ENCODE measurements at regions not wholly inside any gene's neighbourhood (a gene's known extent, or its start where the extent isn't known, plus 50 kb on each side); places are given as distances from the start of the nearest gene placed in this dataset.
"Not testable (repeated sequence)": the region's sequence is repeated elsewhere in the genome, so short reads cannot be mapped to it uniquely, and the experiment has no call there.

DNA sequence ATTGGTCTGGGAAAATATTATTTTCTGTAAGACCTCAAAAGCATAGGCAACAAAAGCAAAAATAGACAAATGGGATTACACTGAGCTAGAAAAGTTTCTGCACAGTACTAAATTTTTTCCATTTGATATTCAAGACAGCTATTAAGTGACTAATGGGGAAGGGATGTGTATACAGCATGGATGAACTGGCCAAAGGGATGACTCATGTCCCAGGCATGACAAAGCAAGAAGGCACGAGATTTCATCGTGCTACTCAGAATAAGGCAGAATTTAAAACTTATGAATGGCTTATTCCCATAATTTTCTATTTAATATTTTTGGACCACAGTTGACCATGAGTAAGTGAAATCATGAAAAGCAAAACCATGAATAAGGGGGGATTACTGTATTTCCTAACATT, 1250.1 kb upstream of the GYPC start:
- Histone ChIP-seq H3K4me1 (no peaks in the 10 kb centered on the region), H3K4me3 (no peak overlapping the region), H3K36me3 (no peaks in the 10 kb centered on the region), H3K27me3 (no peaks in the 10 kb centered on the region), H3K27ac (no peak overlapping the region), H3K9me3 (no peaks in the 10 kb centered on the region)
- TF ChIP-seq, protein P1, sequence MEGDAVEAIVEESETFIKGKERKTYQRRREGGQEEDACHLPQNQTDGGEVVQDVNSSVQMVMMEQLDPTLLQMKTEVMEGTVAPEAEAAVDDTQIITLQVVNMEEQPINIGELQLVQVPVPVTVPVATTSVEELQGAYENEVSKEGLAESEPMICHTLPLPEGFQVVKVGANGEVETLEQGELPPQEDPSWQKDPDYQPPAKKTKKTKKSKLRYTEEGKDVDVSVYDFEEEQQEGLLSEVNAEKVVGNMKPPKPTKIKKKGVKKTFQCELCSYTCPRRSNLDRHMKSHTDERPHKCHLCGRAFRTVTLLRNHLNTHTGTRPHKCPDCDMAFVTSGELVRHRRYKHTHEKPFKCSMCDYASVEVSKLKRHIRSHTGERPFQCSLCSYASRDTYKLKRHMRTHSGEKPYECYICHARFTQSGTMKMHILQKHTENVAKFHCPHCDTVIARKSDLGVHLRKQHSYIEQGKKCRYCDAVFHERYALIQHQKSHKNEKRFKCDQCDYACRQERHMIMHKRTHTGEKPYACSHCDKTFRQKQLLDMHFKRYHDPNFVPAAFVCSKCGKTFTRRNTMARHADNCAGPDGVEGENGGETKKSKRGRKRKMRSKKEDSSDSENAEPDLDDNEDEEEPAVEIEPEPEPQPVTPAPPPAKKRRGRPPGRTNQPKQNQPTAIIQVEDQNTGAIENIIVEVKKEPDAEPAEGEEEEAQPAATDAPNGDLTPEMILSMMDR (IDR thresholded peaks at IDR 0.05) = no peak
- no peak for TF ChIP-seq POLR2A (IDR thresholded peaks at IDR 0.05)
- TF ChIP-seq POLR2AphosphoS5 (IDR thresholded peaks at IDR 0.05) = no peak
- intact Hi-C loops (cut with DNase I; ENCODE audit: low total_unique reads) = no loop called here
- no peak for DNase-seq (ENCODE audit: low spot score in 2 of 2)

DNA sequence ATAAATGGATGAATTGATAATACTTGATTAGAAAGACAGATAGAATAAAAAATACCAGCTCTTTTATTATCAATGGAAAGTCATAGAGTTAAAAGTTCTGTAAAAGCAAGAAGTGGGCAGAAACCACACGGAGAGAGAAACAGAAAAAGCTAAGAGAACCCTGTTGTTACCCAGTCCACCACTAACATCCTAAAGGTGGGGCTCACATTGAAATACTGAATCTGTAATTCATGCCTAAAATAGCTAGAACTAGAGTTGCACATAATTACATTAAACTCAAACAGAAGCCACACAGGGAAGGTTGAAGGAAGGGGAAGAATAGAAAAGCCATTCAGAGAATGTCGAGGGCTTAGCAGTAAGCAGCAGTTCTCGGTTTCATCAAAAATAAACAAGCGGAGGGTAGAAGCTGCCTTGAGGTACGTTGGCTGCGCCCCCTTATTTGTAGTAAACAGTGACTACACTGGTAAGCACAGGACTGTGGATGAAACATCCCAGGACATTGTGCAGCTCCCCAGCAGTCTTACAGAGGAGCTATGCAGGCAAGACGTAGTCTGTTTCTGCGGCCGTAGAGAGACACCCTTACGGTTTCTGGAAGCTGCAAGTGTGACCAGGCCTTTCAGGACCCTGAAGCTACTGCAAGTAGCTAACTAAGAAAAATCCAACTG, 1247.0 kb upstream of the GYPC start:
- H3K27me3 ChIP-seq = no peaks in the 10 kb centered on the region
- H3K27ac ChIP-seq = no peak overlapping the region
- TF ChIP-seq, protein P1 (IDR thresholded peaks at IDR 0.05) = no peak
- TF ChIP-seq POLR2AphosphoS5 (IDR thresholded peaks at IDR 0.05) (no peak), POLR2A (IDR thresholded peaks at IDR 0.05) (no peak)

DNA sequence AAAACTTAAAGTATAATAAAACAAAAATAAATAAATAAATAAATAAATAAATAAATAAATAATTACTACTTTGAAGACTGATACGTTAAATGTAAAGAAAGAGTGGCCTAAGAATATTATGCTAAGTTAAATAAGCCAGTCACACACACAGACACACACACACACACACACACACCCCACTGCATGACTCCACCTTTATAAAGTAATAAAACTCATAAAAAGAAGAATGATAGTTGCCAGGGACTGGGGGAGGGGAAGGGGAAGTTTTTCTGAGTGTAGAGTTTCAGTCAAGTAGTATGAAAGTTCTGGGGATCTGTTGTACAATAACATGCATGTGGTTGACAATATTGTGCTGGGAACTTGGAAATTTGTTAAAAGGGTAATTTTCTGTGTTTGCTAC, 1237.5 kb upstream of the GYPC start:
- Histone ChIP-seq H3K36me3 (no peaks in the 10 kb centered on the region), H3K9me3 (no peaks in the 10 kb centered on the region), H3K27me3 (no peaks in the 10 kb centered on the region), H3K4me3 (no peak overlapping the region), H3K4me1 (no peaks in the 10 kb centered on the region), H3K27ac (no peak overlapping the region)
- DNase-seq (ENCODE audit: low spot score in 2 of 2) = no peak
- TF ChIP-seq, protein P1 (IDR thresholded peaks at IDR 0.05) = no peak
- no peak for TF ChIP-seq POLR2AphosphoS5 (IDR thresholded peaks at IDR 0.05)
- no peak for TF ChIP-seq POLR2A (IDR thresholded peaks at IDR 0.05)
- intact Hi-C loops (cut with DNase I; ENCODE audit: low total_unique reads) = no loop called here

More for the DNA sequence above, 1247.0 kb upstream of the GYPC start:
- no peak for DNase-seq (ENCODE audit: low spot score in 2 of 2)
- Histone ChIP-seq H3K9me3 (no peaks in the 10 kb centered on the region), H3K4me3 (no peak overlapping the region), H3K4me1 (no peaks in the 10 kb centered on the region), H3K36me3 (no peaks in the 10 kb centered on the region)
- intact Hi-C loops (cut with DNase I; ENCODE audit: low total_unique reads) = no loop called here

DNA sequence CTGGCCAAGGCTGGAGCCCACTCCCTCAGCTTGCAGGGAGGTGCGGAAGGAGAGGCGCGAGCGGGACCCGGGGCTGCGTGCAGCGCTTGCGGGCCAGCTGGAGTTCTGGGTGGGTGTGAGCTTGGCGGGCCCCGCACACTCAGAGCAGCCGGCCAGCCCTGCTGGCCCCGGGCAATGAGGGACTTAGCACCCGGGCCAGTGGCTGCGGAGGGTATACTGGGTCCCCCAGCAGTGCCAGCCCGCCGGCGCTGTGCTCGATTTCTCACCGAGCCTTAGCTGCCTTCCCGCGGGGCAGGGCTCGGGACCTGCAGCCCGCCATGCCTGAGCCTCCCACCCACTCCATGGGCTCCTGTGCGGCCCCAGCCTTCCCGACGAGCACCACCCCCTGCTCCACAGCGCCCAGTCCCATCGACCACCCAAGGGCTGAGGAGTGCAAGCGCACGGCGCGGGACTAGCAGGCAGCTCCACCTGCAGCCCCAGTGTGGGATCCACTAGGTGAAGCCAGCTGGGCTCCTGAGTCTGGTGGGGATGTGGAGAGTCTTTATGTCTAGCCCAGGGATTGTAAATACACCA, 1233.7 kb upstream of the GYPC start:
- H3K9me3 ChIP-seq; DNase-seq (ENCODE audit: low spot score in 2 of 2); H3K4me3 ChIP-seq; H3K36me3 ChIP-seq; H3K27ac ChIP-seq; H3K27me3 ChIP-seq; H3K4me1 ChIP-seq: not testable (repeated sequence)
- intact Hi-C loops (cut with DNase I; ENCODE audit: low total_unique reads) = loop anchor here (5.0 kb wide), 1 partner anchor 500 kb away; no protein-coding TSS in a partner anchor

DNA sequence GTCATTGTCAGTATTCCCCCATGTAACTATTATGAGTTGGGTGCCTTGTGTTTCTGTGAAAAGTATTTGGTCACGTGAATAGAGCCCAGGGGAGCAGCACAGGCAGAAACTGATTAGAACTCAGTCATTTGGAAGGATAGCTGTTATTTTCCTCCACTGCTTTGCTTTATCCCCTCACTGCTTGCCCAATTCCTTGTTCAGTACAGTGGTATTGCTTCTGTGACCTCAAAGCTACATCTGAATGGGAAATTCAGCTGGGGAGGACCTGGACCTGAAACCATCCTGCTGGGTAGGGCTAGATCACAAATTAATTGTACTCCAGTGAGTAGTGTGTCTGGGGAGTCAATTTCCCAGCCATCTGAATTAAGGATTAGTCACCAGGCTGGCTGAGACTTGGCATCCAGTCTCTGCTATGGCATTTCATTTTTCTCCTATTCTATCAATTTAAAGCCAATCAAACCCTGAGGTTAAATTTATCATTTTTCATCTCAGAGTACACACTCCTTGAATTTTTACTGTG, 1231.6 kb upstream of the GYPC start:
- no peak for TF ChIP-seq POLR2A (IDR thresholded peaks at IDR 0.05)
- TF ChIP-seq POLR2AphosphoS5 (IDR thresholded peaks at IDR 0.05) = no peak
- TF ChIP-seq, protein P1 (IDR thresholded peaks at IDR 0.05) = no peak
- Histone ChIP-seq H3K4me1 (no peaks in the 10 kb centered on the region), H3K4me3 (no peak overlapping the region), H3K27ac (no peak overlapping the region), H3K36me3 (no peaks in the 10 kb centered on the region), H3K27me3 (no peaks in the 10 kb centered on the region), H3K9me3 (no peaks in the 10 kb centered on the region)
- no peak for DNase-seq (ENCODE audit: low spot score in 2 of 2)
- intact Hi-C loops (cut with DNase I; ENCODE audit: low total_unique reads) = loop anchor here (5.0 kb wide), 1 partner anchor 502 kb away; no protein-coding TSS in a partner anchor
